CD4-positive, alpha-beta memory T cell (primary cell): ENCODE measurements at regions not wholly inside any gene's neighbourhood (a gene's known extent, or its start where the extent isn't known, plus 50 kb on each side); places are given as distances from the start of the nearest gene placed in this dataset.

ENCODE experiments used
- CTCF ChIA-PET: fragments of 350-600 bp; sonication (Branson Sonifier 250); formaldehyde crosslinking; loops from one replicate; lab custom pipeline; 2021; ENCODE audit warnings: inconsistent platforms; ENCODE audit not compliant: partially characterized antibody; lab: Charles Lee
- POLR2A ChIA-PET: fragments of 350-600 bp; sonication (Branson Sonifier 250); formaldehyde crosslinking; loops from one replicate; lab custom pipeline; 2021; ENCODE audit not compliant: partially characterized antibody; lab: Charles Lee
- DNase-seq, 5 donors: peaks; one replicate each; pipeline versions ENCODE4 v3.0.0 to v3.0.0-alpha.2; 2020 to 2022; ENCODE audit warnings: mixed read lengths in 1 of 5
- H3K27ac ChIP-seq: one replicate; pipeline ENCODE4 v1.7.0; 2013; ENCODE audit warnings: low read depth, low read length
- H3K27me3 ChIP-seq: 2 replicates; pipeline ENCODE4 v1.7.0; 2013; ENCODE audit warnings: mild to moderate bottlenecking, low read length, moderate library complexity; ENCODE audit not compliant: insufficient read depth
- H3K36me3 ChIP-seq: 2 replicates; pipeline ENCODE4 v1.7.0; 2013; ENCODE audit warnings: mild to moderate bottlenecking, low read length, moderate library complexity; ENCODE audit not compliant: insufficient read depth
- H3K4me1 ChIP-seq: 2 replicates; pipeline ENCODE4 v1.7.0; 2013; ENCODE audit warnings: mild to moderate bottlenecking, low read length, moderate library complexity; ENCODE audit not compliant: insufficient read depth
- H3K4me3 ChIP-seq, 2 donors: one replicate each; pipeline ENCODE4 v1.7.0; 2013; ENCODE audit warnings: low read length in 2 of 2, mild to moderate bottlenecking in 1 of 2
- H3K9me3 ChIP-seq, 2 donors: one replicate each; pipeline ENCODE4 v1.7.0; 2013; ENCODE audit warnings: low read length in 2 of 2, control low read depth in 1 of 2; ENCODE audit not compliant: control insufficient read depth in 1 of 2
- H3K27ac Mint-ChIP-seq, 7 donors: one replicate each; pipeline ENCODE4 v1.8.0; 2020 to 2021; ENCODE audit warnings: mixed read lengths in 7 of 7, mild to moderate bottlenecking in 6 of 7, inconsistent platforms in 3 of 7, moderate library complexity in 3 of 7
- H3K27me3 Mint-ChIP-seq, 2 donors: one replicate each; pipeline ENCODE4 v1.8.0; 2020 to 2021; ENCODE audit warnings: mixed read lengths in 2 of 2
- H3K36me3 Mint-ChIP-seq, 2 donors: one replicate each; pipeline ENCODE4 v1.8.0; 2020 to 2021; ENCODE audit warnings: mixed read lengths in 2 of 2, inconsistent platforms in 1 of 2, mild to moderate bottlenecking in 1 of 2
- H3K4me1 Mint-ChIP-seq, 4 donors: one replicate each; pipeline ENCODE4 v1.8.0; 2020 to 2021; ENCODE audit warnings: mixed read lengths in 4 of 4, mild to moderate bottlenecking in 1 of 4
- H3K4me3 Mint-ChIP-seq, 8 donors: one replicate each; pipeline ENCODE4 v1.8.0; 2020 to 2021; ENCODE audit warnings: mixed read lengths in 8 of 8, mild to moderate bottlenecking in 7 of 8, moderate library complexity in 6 of 8, inconsistent platforms in 3 of 8
- H3K9me3 Mint-ChIP-seq, 8 donors: one replicate each; pipeline ENCODE4 v1.8.0; 2020 to 2021; ENCODE audit warnings: mixed read lengths in 8 of 8, mild to moderate bottlenecking in 5 of 8, inconsistent platforms in 3 of 8, moderate library complexity in 1 of 8
- intact Hi-C: fragments of 100-400 bp; cut with micrococcal nuclease; formaldehyde crosslinking; loops from one replicate; pipeline ENCODE4 v1.15.1; 2023

- Mint-ChIP-seq H3K27me3 (peaks cover 4 to 8% of the 10 kb centered on the region in 2 donors), H3K4me1 (no peaks in the 10 kb centered on the region), H3K9me3 (peaks cover 0 to 4% (median 0%) of the 10 kb centered on the region in 8 donors), H3K36me3 (no peaks in the 10 kb centered on the region), H3K27ac (no peak overlapping the region), H3K4me3 (no peak overlapping the region)
- no peak overlapping the region for H3K4me3 ChIP-seq
- H3K27ac ChIP-seq, result no peak overlapping the region
- H3K4me1 ChIP-seq, result no peaks in the 10 kb centered on the region
- POLR2A ChIA-PET, result no interaction called here
- DNase-seq, result no peak
- intact Hi-C loops, result no loop called here
- H3K9me3 ChIP-seq, result no peaks in the 10 kb centered on the region
- no peaks in the 10 kb centered on the region for H3K36me3 ChIP-seq
- CTCF ChIA-PET, result no interaction called here
- H3K27me3 ChIP-seq, result no peaks in the 10 kb centered on the region
These were observed 214.5 kb upstream of the ROPN1 start for GRCh38 chr3:124206225-124207055.

- intact Hi-C loops, result no loop called here
- Histone ChIP-seq H3K36me3 (no peaks in the 10 kb centered on the region), H3K27me3 (no peaks in the 10 kb centered on the region), H3K4me1 (no peaks in the 10 kb centered on the region), H3K27ac (no peak overlapping the region), H3K9me3 (no peaks in the 10 kb centered on the region), H3K4me3 (no peak overlapping the region)
- H3K4me3 Mint-ChIP-seq, result no peak overlapping the region
- H3K36me3 Mint-ChIP-seq, result no peaks in the 10 kb centered on the region
- H3K9me3 Mint-ChIP-seq, result no peaks in the 10 kb centered on the region
- CTCF ChIA-PET, result no interaction called here
- DNase-seq, result no peak
- no peak overlapping the region for H3K27ac Mint-ChIP-seq
- H3K4me1 Mint-ChIP-seq, result no peaks in the 10 kb centered on the region
- POLR2A ChIA-PET, result no interaction called here
- H3K27me3 Mint-ChIP-seq, result peaks cover 4 to 8% of the 10 kb centered on the region in 2 donors
These were observed 215.2 kb upstream of the ROPN1 start for GRCh38 chr3:124207077-124207476.

GRCh38 chr3:124207873-124208485, 216.1 kb upstream of the ROPN1 start:
- Mint-ChIP-seq H3K4me1 (no peaks in the 10 kb centered on the region), H3K27ac (no peak overlapping the region), H3K9me3 (no peaks in the 10 kb centered on the region), H3K27me3 (peaks cover 4 to 8% of the 10 kb centered on the region in 2 donors), H3K4me3 (no peak overlapping the region), H3K36me3 (no peaks in the 10 kb centered on the region)
- Histone ChIP-seq H3K27me3 (no peaks in the 10 kb centered on the region), H3K27ac (no peak overlapping the region), H3K4me3 (no peak overlapping the region), H3K4me1 (no peaks in the 10 kb centered on the region), H3K9me3 (no peaks in the 10 kb centered on the region), H3K36me3 (no peaks in the 10 kb centered on the region)
- DNase-seq, result no peak
- POLR2A ChIA-PET, result no interaction called here
- CTCF ChIA-PET, result no interaction called here
- intact Hi-C loops, result no loop called here

- Mint-ChIP-seq H3K4me3 (no peak overlapping the region), H3K27ac (no peak overlapping the region), H3K9me3 (no peaks in the 10 kb centered on the region), H3K4me1 (no peaks in the 10 kb centered on the region), H3K36me3 (no peaks in the 10 kb centered on the region), H3K27me3 (peaks cover 2 to 5% of the 10 kb centered on the region in 2 donors)
- POLR2A ChIA-PET, result no interaction called here
- Histone ChIP-seq H3K36me3 (no peaks in the 10 kb centered on the region), H3K4me3 (no peak overlapping the region), H3K27me3 (no peaks in the 10 kb centered on the region), H3K4me1 (no peaks in the 10 kb centered on the region), H3K27ac (no peak overlapping the region), H3K9me3 (no peaks in the 10 kb centered on the region)
- CTCF ChIA-PET, result no interaction called here
- DNase-seq, result no peak
- intact Hi-C loops, result no loop called here
These were observed 217.5 kb upstream of the ROPN1 start for GRCh38 chr3:124209426-124209825.

GRCh38 chr3:124210899-124211298, 219.0 kb upstream of the ROPN1 start:
- Histone ChIP-seq H3K4me3 (no peak overlapping the region), H3K27me3 (no peaks in the 10 kb centered on the region), H3K36me3 (no peaks in the 10 kb centered on the region), H3K4me1 (no peaks in the 10 kb centered on the region), H3K9me3 (no peaks in the 10 kb centered on the region), H3K27ac (no peak overlapping the region)
- Mint-ChIP-seq H3K27me3 (peaks cover 1 to 3% of the 10 kb centered on the region in 2 donors), H3K9me3 (no peaks in the 10 kb centered on the region), H3K27ac (no peak overlapping the region), H3K4me1 (no peaks in the 10 kb centered on the region), H3K4me3 (no peak overlapping the region), H3K36me3 (no peaks in the 10 kb centered on the region)
- CTCF ChIA-PET, result no interaction called here
- intact Hi-C loops, result no loop called here
- POLR2A ChIA-PET, result no interaction called here
- DNase-seq, result no peak

- no peak overlapping the region for H3K4me3 ChIP-seq
- H3K9me3 ChIP-seq, result no peaks in the 10 kb centered on the region
- Mint-ChIP-seq H3K27me3 (peaks cover 1 to 2% of the 10 kb centered on the region in 2 donors), H3K4me3 (no peak overlapping the region), H3K27ac (no peak overlapping the region), H3K36me3 (no peaks in the 10 kb centered on the region), H3K9me3 (peaks cover 0 to 3% (median 0%) of the 10 kb centered on the region in 8 donors), H3K4me1 (no peaks in the 10 kb centered on the region)
- intact Hi-C loops, result no loop called here
- CTCF ChIA-PET, result no interaction called here
- H3K27me3 ChIP-seq, result no peaks in the 10 kb centered on the region
- POLR2A ChIA-PET, result no interaction called here
- H3K4me1 ChIP-seq, result no peaks in the 10 kb centered on the region
- H3K36me3 ChIP-seq, result no peaks in the 10 kb centered on the region
- DNase-seq, result no peak
- H3K27ac ChIP-seq, result no peak overlapping the region
These were observed 221.7 kb upstream of the ROPN1 start for GRCh38 chr3:124213641-124214040.

- no peaks in the 10 kb centered on the region for H3K9me3 ChIP-seq
- no peaks in the 10 kb centered on the region for H3K4me1 ChIP-seq
- no peaks in the 10 kb centered on the region for H3K27me3 ChIP-seq
- DNase-seq, result peak in 1 of 5 donors; percentile 0
- POLR2A ChIA-PET, result no interaction called here
- no peak overlapping the region for H3K27ac ChIP-seq
- CTCF ChIA-PET, result no interaction called here
- no peaks in the 10 kb centered on the region for H3K36me3 ChIP-seq
- Mint-ChIP-seq H3K4me1 (no peaks in the 10 kb centered on the region), H3K9me3 (peaks cover 0 to 5% (median 0%) of the 10 kb centered on the region in 8 donors), H3K27ac (no peak overlapping the region), H3K27me3 (peaks cover 3 to 7% of the 10 kb centered on the region in 2 donors), H3K4me3 (no peak overlapping the region), H3K36me3 (no peaks in the 10 kb centered on the region)
- intact Hi-C loops, result no loop called here
- H3K4me3 ChIP-seq, result no peak overlapping the region
These were observed 225.6 kb upstream of the ROPN1 start for GRCh38 chr3:124217542-124217941.
